ENCODE measurements at regions not wholly inside any gene's neighbourhood (a gene's known extent, or its start where the extent isn't known, plus 50 kb on each side); places are given as distances from the start of the nearest gene placed in this dataset.
"Not testable (repeated sequence)": the region's sequence is repeated elsewhere in the genome, so short reads cannot be mapped to it uniquely, and the experiment has no call there.

DNA sequence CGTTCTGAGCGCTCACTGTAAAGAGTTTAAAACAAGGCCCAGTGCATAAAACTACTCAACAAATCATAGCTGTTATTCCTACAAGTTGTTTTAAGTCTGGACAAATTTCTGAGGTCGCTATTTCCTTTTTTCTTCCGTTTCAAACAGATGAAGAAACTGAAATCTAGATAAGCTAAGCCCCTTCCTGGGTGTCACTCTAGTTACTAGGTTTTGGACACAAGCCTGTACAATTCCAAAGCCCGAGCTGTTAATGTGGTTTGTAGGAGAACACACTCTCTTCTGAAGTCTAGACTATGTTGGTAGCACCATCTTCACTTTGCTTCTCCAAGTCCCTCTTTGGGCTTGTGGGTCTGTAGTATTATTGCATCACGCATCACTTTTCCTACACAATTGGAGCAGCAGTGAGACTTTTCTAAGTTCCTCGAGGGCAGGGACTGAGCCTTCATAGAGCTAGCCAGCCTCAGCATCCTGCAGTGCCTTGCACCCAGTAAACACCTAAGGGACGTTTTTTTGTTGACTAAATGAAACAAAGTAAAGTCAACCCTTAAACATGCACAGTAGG, 142.6 kb upstream of the PROK2 start:
- TF ChIP-seq, protein P1, sequence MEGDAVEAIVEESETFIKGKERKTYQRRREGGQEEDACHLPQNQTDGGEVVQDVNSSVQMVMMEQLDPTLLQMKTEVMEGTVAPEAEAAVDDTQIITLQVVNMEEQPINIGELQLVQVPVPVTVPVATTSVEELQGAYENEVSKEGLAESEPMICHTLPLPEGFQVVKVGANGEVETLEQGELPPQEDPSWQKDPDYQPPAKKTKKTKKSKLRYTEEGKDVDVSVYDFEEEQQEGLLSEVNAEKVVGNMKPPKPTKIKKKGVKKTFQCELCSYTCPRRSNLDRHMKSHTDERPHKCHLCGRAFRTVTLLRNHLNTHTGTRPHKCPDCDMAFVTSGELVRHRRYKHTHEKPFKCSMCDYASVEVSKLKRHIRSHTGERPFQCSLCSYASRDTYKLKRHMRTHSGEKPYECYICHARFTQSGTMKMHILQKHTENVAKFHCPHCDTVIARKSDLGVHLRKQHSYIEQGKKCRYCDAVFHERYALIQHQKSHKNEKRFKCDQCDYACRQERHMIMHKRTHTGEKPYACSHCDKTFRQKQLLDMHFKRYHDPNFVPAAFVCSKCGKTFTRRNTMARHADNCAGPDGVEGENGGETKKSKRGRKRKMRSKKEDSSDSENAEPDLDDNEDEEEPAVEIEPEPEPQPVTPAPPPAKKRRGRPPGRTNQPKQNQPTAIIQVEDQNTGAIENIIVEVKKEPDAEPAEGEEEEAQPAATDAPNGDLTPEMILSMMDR (conservative IDR thresholded peaks at IDR 0.05; ENCODE audit: low read depth, low read length), result no peak
- Histone ChIP-seq H3K79me2 (ENCODE audit: insufficient read depth, low read depth) (no peaks in the 10 kb centered on the region), H2AFZ (ENCODE audit: low read depth) (no peak overlapping the region), H3K27me3 (ENCODE audit: insufficient read depth, low read depth) (no peaks in the 10 kb centered on the region), H3K27ac (no peak overlapping the region), H3K4me3 (IDR thresholded peaks at IDR 0.05; ENCODE audit: insufficient read depth, low read depth, low read length) (no peak overlapping the region), H4K20me1 (ENCODE audit: insufficient read depth) (no peaks in the 10 kb centered on the region), H3K36me3 (ENCODE audit: insufficient read depth) (no peaks in the 10 kb centered on the region), H3K4me2 (no peak overlapping the region), H3K9ac (no peak overlapping the region), H3K4me1 (ENCODE audit: low read depth, poor library complexity, severe bottlenecking) (no peaks in the 10 kb centered on the region)

GRCh38 chr3:71926616-71927015, 141.7 kb upstream of the PROK2 start:
- Histone ChIP-seq H3K79me2 (ENCODE audit: insufficient read depth, low read depth) (no peaks in the 10 kb centered on the region), H3K27me3 (ENCODE audit: insufficient read depth, low read depth) (no peaks in the 10 kb centered on the region), H3K4me2 (no peak overlapping the region)

DNA sequence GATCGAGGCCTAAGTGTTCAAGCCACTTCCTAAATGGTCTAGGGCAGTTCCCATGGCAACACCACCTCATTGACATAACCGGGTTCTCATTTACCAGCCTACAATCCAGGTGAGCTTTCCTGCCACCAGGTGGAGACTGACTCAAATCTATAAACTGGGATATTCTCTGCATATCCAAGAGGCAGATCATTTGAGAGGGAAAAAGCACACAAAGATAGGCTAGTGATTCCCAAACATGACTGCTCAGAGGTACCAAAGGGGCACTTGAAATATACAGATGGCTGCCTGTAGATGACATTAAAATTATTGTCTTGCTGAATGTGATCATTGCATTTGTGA, 141.3 kb upstream of the PROK2 start:
- H2AFZ ChIP-seq (ENCODE audit: low read depth), result no peak overlapping the region
- no peaks in the 10 kb centered on the region for H4K20me1 ChIP-seq (ENCODE audit: insufficient read depth)
- H3K9ac ChIP-seq, result no peak overlapping the region
- no peak overlapping the region for H3K4me3 ChIP-seq (IDR thresholded peaks at IDR 0.05; ENCODE audit: insufficient read depth, low read depth, low read length)
- no peak overlapping the region for H3K27ac ChIP-seq
- no peaks in the 10 kb centered on the region for H3K36me3 ChIP-seq (ENCODE audit: insufficient read depth)
- no peaks in the 10 kb centered on the region for H3K79me2 ChIP-seq (ENCODE audit: insufficient read depth, low read depth)
- no peaks in the 10 kb centered on the region for H3K27me3 ChIP-seq (ENCODE audit: insufficient read depth, low read depth)
- TF ChIP-seq, protein P1 (conservative IDR thresholded peaks at IDR 0.05; ENCODE audit: low read depth, low read length), result 0 out of 2 replicates have a peak, but pooled peaks have one; percentile 29
- H3K4me1 ChIP-seq (ENCODE audit: low read depth, poor library complexity, severe bottlenecking), result no peaks in the 10 kb centered on the region
- no peak overlapping the region for H3K4me2 ChIP-seq

More at GRCh38 chr3:71926616-71927015, 141.7 kb upstream of the PROK2 start:
- no peaks in the 10 kb centered on the region for H3K36me3 ChIP-seq (ENCODE audit: insufficient read depth)
- no peak overlapping the region for H3K4me3 ChIP-seq (IDR thresholded peaks at IDR 0.05; ENCODE audit: insufficient read depth, low read depth, low read length)
- no peak overlapping the region for H3K9ac ChIP-seq
- TF ChIP-seq, protein P1 (conservative IDR thresholded peaks at IDR 0.05; ENCODE audit: low read depth, low read length), result no peak
- no peaks in the 10 kb centered on the region for H4K20me1 ChIP-seq (ENCODE audit: insufficient read depth)
- no peak overlapping the region for H3K27ac ChIP-seq
- H3K4me1 ChIP-seq (ENCODE audit: low read depth, poor library complexity, severe bottlenecking), result no peaks in the 10 kb centered on the region
- no peak overlapping the region for H2AFZ ChIP-seq (ENCODE audit: low read depth)

DNA sequence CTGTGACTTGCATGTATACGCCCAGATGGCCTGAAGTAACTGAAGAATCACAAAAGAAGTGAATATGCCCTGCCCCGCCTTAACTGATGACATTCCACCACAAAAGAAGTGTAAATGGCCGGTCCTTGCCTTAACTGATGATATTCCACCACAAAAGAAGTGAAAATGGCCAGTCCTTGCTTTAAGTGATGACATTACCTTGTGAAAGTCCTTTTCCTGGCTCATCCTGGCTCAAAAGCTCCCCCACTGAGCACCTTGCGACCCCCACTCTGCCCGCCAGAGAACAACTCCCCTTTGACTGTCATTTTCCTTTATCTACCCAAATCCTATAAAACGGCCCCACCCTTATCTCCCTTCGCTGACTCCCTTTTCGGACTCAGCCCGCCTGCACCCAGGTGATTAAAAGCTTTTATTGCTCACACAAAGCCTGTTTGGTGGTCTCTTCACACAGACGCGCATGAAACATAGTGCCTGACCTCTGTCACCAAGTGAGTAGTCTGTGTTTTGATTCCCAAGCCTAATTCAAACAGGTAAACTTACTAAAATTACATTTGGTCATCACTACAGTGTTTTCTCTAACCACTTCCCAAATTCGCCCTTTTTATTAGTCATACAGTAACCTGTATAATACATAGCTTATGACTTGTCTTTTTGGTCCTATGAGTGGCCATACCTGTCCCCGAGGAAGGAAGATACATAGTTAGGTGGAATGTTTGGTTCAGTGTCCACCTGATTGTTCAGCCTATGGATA, 140.7 kb upstream of the PROK2 start:
- H3K4me2 ChIP-seq; H4K20me1 ChIP-seq (ENCODE audit: insufficient read depth); H3K36me3 ChIP-seq (ENCODE audit: insufficient read depth); H3K9ac ChIP-seq; H3K4me1 ChIP-seq (ENCODE audit: low read depth, poor library complexity, severe bottlenecking); H3K27me3 ChIP-seq (ENCODE audit: insufficient read depth, low read depth); H3K27ac ChIP-seq; H3K79me2 ChIP-seq (ENCODE audit: insufficient read depth, low read depth); H3K4me3 ChIP-seq (IDR thresholded peaks at IDR 0.05; ENCODE audit: insufficient read depth, low read depth, low read length); H2AFZ ChIP-seq (ENCODE audit: low read depth): not testable (repeated sequence)

- no peaks in the 10 kb centered on the region for H3K36me3 ChIP-seq (ENCODE audit: insufficient read depth)
- no peaks in the 10 kb centered on the region for H3K79me2 ChIP-seq (ENCODE audit: insufficient read depth, low read depth)
- H3K27ac ChIP-seq, result no peak overlapping the region
- TF ChIP-seq, protein P1 (conservative IDR thresholded peaks at IDR 0.05; ENCODE audit: low read depth, low read length), result no peak
- no peak overlapping the region for H2AFZ ChIP-seq (ENCODE audit: low read depth)
- H3K4me2 ChIP-seq, result no peak overlapping the region
- no peaks in the 10 kb centered on the region for H3K27me3 ChIP-seq (ENCODE audit: insufficient read depth, low read depth)
- no peak overlapping the region for H3K9ac ChIP-seq
- no peaks in the 10 kb centered on the region for H4K20me1 ChIP-seq (ENCODE audit: insufficient read depth)
- H3K4me1 ChIP-seq (ENCODE audit: low read depth, poor library complexity, severe bottlenecking), result no peaks in the 10 kb centered on the region
- no peak overlapping the region for H3K4me3 ChIP-seq (IDR thresholded peaks at IDR 0.05; ENCODE audit: insufficient read depth, low read depth, low read length)
Observed at GRCh38 chr3:71924721-71925120, 139.8 kb upstream of the PROK2 start.
